Stimulated activated effector memory CD8-positive, alpha-beta T cell treated with anti-CD3 and anti-CD28 coated beads, Interleukin-12 subunit alpha, Interleukin-12 subunit beta, amount 100 ng/mL, for 72 hours (primary cell): ENCODE measurements at regions not wholly inside any gene's neighbourhood (a gene's known extent, or its start where the extent isn't known, plus 50 kb on each side); places are given as distances from the start of the nearest gene placed in this dataset.

Experiments used
- ATAC-seq: fragments of 150-1000 bp; cut with Tn5 transposase; 2 replicates; pipeline ENCODE4 v1.10.0; 2021
- DNase-seq, 2 donors: peaks; one replicate each; pipeline ENCODE4 v3.0.0; 2021 to 2022; ENCODE audit warnings: low spot score in 2 of 2
- H3K27ac Mint-ChIP-seq: one replicate; pipeline ENCODE4 v1.8.0; 2022; ENCODE audit warnings: mild to moderate bottlenecking, mixed read lengths
- H3K36me3 Mint-ChIP-seq: one replicate; pipeline ENCODE4 v1.8.0; 2022; ENCODE audit warnings: mild to moderate bottlenecking, mixed read lengths
- H3K4me1 Mint-ChIP-seq: one replicate; pipeline ENCODE4 v1.8.0; 2022; ENCODE audit warnings: mixed read lengths
- H3K4me3 Mint-ChIP-seq: one replicate; pipeline ENCODE4 v1.8.0; 2022; ENCODE audit warnings: mild to moderate bottlenecking, mixed read lengths
- H3K9me3 Mint-ChIP-seq: one replicate; pipeline ENCODE4 v1.8.0; 2022; ENCODE audit warnings: mixed read lengths

GRCh38 chr20:43798291-43799149, 71.7 kb upstream of the GTSF1L start:
- no peak overlapping the region for H3K27ac Mint-ChIP-seq
- H3K4me3 Mint-ChIP-seq = no peak overlapping the region
- peaks cover 4% of the 10 kb centered on the region for H3K9me3 Mint-ChIP-seq
- no peaks in the 10 kb centered on the region for H3K36me3 Mint-ChIP-seq
- ATAC-seq = no peak
- H3K4me1 Mint-ChIP-seq = peaks cover 14% of the 10 kb centered on the region
- no peak for DNase-seq

GRCh38 chr20:43794326-43794725, 67.5 kb upstream of the GTSF1L start:
- Mint-ChIP-seq H3K4me3 (no peak overlapping the region), H3K4me1 (peaks cover 2% of the 10 kb centered on the region), H3K27ac (no peak overlapping the region), H3K9me3 (peaks cover 11% of the 10 kb centered on the region), H3K36me3 (no peaks in the 10 kb centered on the region)
- ATAC-seq = no peak
- peak in 1 of 2 donors; percentile 2 for DNase-seq

GRCh38 chr20:43789593-43789992, 62.8 kb upstream of the GTSF1L start:
- H3K27ac Mint-ChIP-seq = no peak overlapping the region
- H3K36me3 Mint-ChIP-seq = no peaks in the 10 kb centered on the region
- no peaks in the 10 kb centered on the region for H3K4me1 Mint-ChIP-seq
- no peak for DNase-seq
- peak; percentile 81 for ATAC-seq
- no peak overlapping the region for H3K4me3 Mint-ChIP-seq
- H3K9me3 Mint-ChIP-seq = peaks cover 11% of the 10 kb centered on the region

- Mint-ChIP-seq H3K9me3 (peaks cover 11% of the 10 kb centered on the region), H3K36me3 (no peaks in the 10 kb centered on the region), H3K27ac (no peak overlapping the region), H3K4me3 (no peak overlapping the region), H3K4me1 (peaks cover 3% of the 10 kb centered on the region)
- DNase-seq (no peak), ATAC-seq (peak; percentile 85)
Observed at GRCh38 chr20:43787937-43788336, 61.1 kb upstream of the GTSF1L start.

GRCh38 chr20:43786885-43787284, 60.1 kb upstream of the GTSF1L start:
- ATAC-seq (no peak), DNase-seq (peak in 1 of 2 donors; percentile 40)
- Mint-ChIP-seq H3K9me3 (peaks cover 2% of the 10 kb centered on the region), H3K36me3 (peaks cover 6% of the 10 kb centered on the region), H3K4me3 (no peak overlapping the region), H3K4me1 (peaks cover 6% of the 10 kb centered on the region), H3K27ac (no peak overlapping the region)

GRCh38 chr20:43781215-43781614, 54.4 kb upstream of the GTSF1L start:
- Mint-ChIP-seq H3K9me3 (peaks cover 6% of the 10 kb centered on the region), H3K27ac (no peak overlapping the region), H3K4me3 (no peak overlapping the region), H3K4me1 (peaks cover 6% of the 10 kb centered on the region), H3K36me3 (peaks cover 7% of the 10 kb centered on the region)
- ATAC-seq (peak; percentile 74), DNase-seq (no peak)

- H3K36me3 Mint-ChIP-seq = peaks cover 7% of the 10 kb centered on the region
- H3K9me3 Mint-ChIP-seq = peaks cover 6% of the 10 kb centered on the region
- no peak for ATAC-seq
- no peak overlapping the region for H3K27ac Mint-ChIP-seq
- no peak for DNase-seq
- no peak overlapping the region for H3K4me3 Mint-ChIP-seq
- H3K4me1 Mint-ChIP-seq = peaks cover 6% of the 10 kb centered on the region
Observed at GRCh38 chr20:43778375-43778774, 51.6 kb upstream of the GTSF1L start.

GRCh38 chr20:43776691-43777090, 49.9 kb upstream of the GTSF1L start:
- Mint-ChIP-seq H3K9me3 (peaks cover 6% of the 10 kb centered on the region), H3K4me1 (no peaks in the 10 kb centered on the region), H3K4me3 (no peak overlapping the region), H3K27ac (no peak overlapping the region), H3K36me3 (no peaks in the 10 kb centered on the region)
- DNase-seq (no peak), ATAC-seq (no peak)
